HL-60 (cell line): ENCODE measurements at regions not wholly inside any gene's neighbourhood (a gene's known extent, or its start where the extent isn't known, plus 50 kb on each side); places are given as distances from the start of the nearest gene placed in this dataset.

Experiments used
- DNase-seq, 2 experiments: peaks; one replicate each; pipeline ENCODE4 v3.0.0-alpha.2; 2010 to 2020; ENCODE audit warnings: low read depth in 1 of 2, low spot score in 1 of 2
- H3K27ac ChIP-seq: fragments of 250-450 bp; sonication (Bioruptor Pico); replicated peaks from 2 replicates; pipeline ENCODE4 v1.5.1; 2020; ENCODE audit warnings: mild to moderate bottlenecking, moderate library complexity
- H3K27me3 ChIP-seq: fragments of 250-450 bp; sonication (Bioruptor Pico); 2 replicates; pipeline ENCODE4 v1.5.1; 2021; ENCODE audit warnings: mild to moderate bottlenecking, moderate library complexity; ENCODE audit not compliant: insufficient read depth, poor library complexity, severe bottlenecking
- H3K4me3 ChIP-seq: replicated peaks from 2 replicates; pipeline ENCODE4 v1.5.1; 2011; ENCODE audit warnings: mild to moderate bottlenecking, control low read depth, low read length; ENCODE audit not compliant: insufficient read depth
- CTCF ChIP-seq: IDR thresholded peaks from one replicate; pipeline ENCODE4 v1.5.1; 2011; ENCODE audit warnings: low read length, control low read depth, inconsistent platforms; ENCODE audit not compliant: insufficient read depth
- GABPA ChIP-seq: IDR thresholded peaks from 2 replicates; pipeline ENCODE4 v1.6.1; 2012; ENCODE audit warnings: low read depth
- POLR2AphosphoS5 ChIP-seq: IDR thresholded peaks from 2 replicates; pipeline ENCODE4 v1.6.1; 2012; ENCODE audit warnings: low read depth
- REST ChIP-seq: IDR thresholded peaks from 2 replicates; pipeline ENCODE4 v1.6.1; 2012; ENCODE audit warnings: low read depth; ENCODE audit not compliant: insufficient replicate concordance
- SPI1 ChIP-seq: IDR thresholded peaks from 2 replicates; pipeline ENCODE4 v1.6.1; 2012; ENCODE audit warnings: low read depth, mild to moderate bottlenecking, borderline replicate concordance

GRCh38 chr4:154049457-154050181 lies 260.7 kb upstream of the SFRP2 start:
- TF ChIP-seq SPI1, result no peak
- TF ChIP-seq REST, result no peak
- TF ChIP-seq CTCF, result no peak
- TF ChIP-seq GABPA, result no peak
- no peak for TF ChIP-seq POLR2AphosphoS5
- Histone ChIP-seq H3K4me3 (no peak overlapping the region), H3K27ac (no peak overlapping the region), H3K27me3 (peaks cover 2% of the 10 kb centered on the region)
- DNase-seq, result peak in 1 of 2 experiments; percentile 4

GRCh38 chr4:154047733-154048132 lies 258.9 kb upstream of the SFRP2 start:
- TF ChIP-seq SPI1 (no peak), GABPA (no peak), CTCF (no peak), REST (no peak), POLR2AphosphoS5 (no peak)
- no peak for DNase-seq
- Histone ChIP-seq H3K4me3 (no peak overlapping the region), H3K27ac (no peak overlapping the region), H3K27me3 (peaks cover 2% of the 10 kb centered on the region)

GRCh38 chr4:154044742-154045485 lies 256.0 kb upstream of the SFRP2 start:
- TF ChIP-seq POLR2AphosphoS5, result no peak
- no peak for TF ChIP-seq CTCF
- TF ChIP-seq REST, result no peak
- no peak for TF ChIP-seq GABPA
- TF ChIP-seq SPI1, result no peak
- Histone ChIP-seq H3K27ac (no peak overlapping the region), H3K27me3 (no peaks in the 10 kb centered on the region), H3K4me3 (no peak overlapping the region)
- no peak for DNase-seq
